NAMALWA (cell line): ENCODE measurements at regions not wholly inside any gene's neighbourhood (a gene's known extent, or its start where the extent isn't known, plus 50 kb on each side); places are given as distances from the start of the nearest gene placed in this dataset.
"Not testable (repeated sequence)": the region's sequence is repeated elsewhere in the genome, so short reads cannot be mapped to it uniquely, and the experiment has no call there.

Experiments
- DNase-seq: peaks from one replicate; pipeline ENCODE4 v3.0.0-alpha.2; 2015; ENCODE audit warnings: low spot score

DNA sequence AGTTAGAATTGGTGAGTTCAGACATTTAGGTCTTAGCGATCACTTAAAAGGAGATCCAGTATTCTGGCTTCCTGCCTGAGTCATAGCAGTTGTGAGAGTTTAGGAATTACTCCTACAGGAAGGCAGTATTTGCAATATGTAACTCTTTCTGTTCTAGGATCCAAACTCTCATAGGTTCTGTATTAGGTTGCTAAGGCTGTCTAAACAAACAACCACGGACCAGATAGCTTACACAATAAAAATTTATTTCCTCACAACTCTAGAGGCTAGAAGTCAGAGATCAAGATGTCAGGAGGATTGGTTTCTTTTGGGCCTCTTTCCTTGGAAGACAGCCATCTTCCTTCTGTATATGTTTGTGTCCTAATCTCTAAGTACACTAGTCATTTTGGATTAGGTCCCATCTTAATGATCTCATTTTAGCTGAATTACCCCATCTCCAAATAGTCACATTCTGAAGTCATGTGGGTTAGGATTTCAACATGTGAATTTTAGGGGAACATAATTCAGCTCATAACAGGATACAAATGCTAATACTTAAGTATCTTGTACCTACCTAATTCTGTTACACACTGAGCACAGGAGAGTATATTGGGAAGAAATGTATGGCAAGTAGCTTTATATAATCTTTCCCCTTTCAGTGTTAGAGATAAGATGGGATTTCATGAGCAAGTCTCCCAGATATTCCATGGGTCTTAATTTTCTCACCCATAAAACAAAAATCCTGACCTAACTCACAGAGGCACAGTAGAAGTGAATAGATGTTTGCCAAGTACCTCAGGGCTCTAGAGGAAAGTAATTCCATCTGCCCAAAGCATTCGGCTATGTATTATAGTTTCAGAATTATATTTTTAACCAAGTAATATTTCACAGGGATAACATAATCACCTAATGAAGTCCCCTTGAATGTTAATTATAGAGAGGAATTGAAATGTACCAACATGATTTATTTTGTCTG lies 144.4 kb downstream of the PTBP2 start:
- no peak for DNase-seq

DNA sequence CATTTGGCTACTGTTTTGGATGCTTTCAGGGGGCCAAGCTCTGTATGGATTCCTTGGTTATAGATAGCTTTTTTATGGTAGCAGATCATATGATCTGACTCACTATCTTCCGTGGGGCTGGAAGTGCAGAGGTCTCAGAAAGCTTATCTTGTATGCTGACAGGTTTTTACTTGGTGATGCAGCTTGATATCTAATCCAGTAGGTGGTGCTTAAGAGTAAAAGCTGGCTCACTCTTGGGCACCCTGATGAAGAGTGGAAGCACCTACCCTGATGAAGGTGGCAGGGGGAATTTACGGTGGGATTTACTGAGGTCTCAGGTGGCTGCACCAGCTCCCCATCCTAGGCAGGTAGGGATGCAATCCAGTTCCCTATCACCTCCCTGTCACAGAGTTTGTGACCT lies 151.2 kb downstream of the PTBP2 start:
- DNase-seq, result no peak

DNA sequence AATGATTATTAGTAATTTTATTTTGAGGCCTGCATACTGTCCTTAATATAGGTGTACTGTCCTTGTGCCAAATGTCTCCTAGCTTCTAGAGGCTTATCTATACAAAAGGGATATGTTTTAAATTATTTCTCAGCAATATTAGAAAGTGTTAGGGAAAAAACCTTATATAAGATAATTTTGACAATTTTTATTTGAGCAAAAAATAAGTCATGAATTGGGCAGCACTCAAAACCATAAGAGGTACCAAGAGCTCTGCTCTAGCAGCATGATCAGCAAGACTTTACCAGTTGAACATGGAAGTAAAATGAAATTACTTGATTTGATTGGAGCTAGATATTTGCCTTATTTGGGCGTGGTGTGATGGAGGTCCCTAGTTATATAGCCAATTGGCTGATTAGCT lies 157.1 kb downstream of the PTBP2 start:
- DNase-seq, result no peak

DNA sequence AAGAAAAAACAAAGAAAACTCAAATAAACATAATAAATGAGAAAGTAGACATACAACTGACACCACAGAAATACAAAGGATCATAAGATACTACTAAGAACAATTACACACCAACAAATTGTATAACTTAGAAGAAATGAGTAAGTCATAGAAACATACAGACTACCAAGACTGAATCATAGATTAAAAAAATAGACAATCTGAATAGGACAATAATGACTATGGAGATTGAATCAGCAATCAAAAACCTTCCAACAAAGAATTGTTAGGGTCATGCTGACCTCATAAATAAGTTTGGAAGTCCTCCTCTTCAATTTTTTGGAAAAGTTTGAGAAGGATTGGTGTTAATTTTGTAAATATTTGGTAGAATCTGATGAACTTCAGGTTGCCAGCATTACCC lies 159.0 kb downstream of the PTBP2 start:
- no peak for DNase-seq

DNA sequence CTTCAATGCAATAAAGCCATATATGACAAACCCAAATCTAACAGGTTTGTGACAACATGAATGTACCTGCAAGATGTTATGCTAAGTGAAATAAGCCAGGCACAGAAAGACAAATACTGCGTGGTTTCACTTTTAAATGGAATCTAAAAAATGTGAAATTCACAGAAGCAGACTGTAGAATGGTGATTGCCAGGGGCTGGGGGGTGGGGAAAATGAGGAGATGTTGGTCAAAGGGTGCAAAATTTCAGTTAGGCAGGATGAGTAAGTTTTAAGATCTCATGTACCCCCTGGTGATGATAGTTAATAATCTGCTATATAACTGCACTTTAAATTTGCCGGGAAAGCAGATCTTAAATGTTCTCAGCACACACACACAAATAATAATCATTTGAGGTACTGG lies 160.5 kb downstream of the PTBP2 start:
- no peak for DNase-seq

DNA sequence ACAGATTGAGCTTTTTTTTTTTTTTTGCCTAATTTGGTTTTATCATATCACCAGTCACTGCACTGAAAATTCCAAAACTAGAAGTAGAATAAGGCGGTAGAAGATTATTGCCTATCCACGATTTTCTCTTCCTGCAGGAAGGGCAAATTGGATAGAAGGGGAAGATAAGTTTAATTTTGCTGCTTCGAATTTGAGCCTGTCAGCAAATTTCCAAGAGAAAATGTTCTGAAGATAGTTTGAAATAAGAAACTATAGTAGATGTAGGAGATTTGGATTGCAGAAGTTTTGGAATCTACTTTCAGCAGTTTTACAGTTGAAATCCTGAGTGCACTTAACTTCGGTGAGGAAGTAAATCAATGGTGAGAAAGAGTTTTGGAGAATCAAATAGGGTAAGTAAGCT lies 164.9 kb downstream of the PTBP2 start:
- DNase-seq, result no peak

DNA sequence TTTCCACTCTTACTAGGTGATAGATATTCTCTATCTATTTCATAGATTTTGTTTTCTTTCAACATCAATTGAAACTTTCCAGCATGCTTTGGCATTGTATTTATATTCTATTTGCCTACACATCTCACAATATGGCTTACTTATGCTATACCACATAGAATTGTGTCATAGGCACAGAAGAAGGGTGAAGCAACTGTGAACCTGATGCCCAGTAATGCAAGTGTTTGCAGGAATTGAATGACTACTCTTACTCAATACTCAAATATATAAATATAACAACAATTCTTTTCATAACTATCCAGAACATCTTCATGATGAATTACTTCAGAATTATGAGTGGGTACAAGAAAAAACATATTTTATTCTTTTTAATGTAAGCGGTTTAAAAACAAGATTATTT lies 165.9 kb downstream of the PTBP2 start:
- DNase-seq, result no peak

DNA sequence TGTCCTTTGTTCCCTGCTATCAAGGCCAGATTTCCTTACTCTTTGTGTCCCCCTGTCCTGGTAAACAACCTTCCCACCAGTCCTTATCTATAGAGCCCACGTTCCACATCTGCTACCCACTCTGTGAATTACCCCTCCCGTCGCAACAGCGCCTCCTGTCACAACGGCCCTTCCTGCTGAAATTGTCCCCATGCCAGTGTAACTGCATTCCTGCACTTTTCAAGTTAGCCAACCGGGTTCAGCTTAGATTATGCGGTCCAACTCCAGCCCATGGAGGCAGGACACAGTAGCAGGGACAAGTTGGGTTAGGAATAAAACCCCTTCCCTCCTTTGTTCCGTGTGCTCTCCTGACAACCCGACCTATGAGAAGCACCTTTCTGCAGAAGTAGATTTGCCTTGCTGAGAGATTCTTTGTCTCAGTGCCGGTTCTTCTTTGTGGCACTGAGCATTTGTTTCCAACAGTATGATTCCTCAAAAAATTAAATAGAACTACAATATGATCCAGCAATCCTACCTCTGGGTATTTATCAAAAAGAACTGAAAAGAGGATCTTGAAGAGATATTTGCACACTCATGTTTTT lies 180.3 kb downstream of the PTBP2 start:
- DNase-seq, result no peak

DNA sequence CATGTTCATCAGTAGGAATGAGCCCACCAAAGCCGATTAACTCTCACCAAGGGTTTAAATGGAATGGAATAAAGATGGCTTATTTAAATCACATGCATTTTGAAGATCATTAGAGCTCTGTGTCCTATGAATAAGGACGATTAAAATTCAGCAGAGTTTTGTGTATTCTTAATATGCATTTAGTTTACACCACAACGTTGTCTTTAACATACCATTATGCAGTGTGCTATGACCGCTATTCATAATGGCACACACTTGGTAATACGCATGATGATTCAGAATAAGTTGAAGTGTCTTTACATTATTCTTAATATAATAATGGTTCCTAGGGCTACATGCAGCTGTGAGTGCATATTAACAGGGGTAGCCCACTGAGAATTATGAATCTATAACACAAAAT lies 190.7 kb downstream of the PTBP2 start:
- no peak for DNase-seq

DNA sequence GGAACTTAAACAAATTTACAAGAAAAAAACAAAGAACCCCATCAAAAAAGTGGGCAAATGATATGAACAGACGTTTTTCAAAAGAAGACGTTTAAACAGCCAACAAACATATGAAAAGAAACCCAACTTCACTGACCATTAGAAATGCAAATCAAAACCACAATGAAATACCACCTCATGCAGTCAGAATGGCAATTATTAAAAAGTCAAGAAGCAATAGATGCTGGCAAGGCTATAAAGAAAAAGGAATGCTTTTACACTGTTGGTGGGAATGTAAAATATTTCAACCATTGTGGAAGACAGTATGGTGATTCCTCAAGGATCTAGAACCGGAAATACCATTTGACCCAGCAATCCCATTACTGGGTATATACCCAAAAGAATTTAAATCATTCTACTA lies 194.1 kb downstream of the PTBP2 start:
- DNase-seq, result not testable (repeated sequence)

DNA sequence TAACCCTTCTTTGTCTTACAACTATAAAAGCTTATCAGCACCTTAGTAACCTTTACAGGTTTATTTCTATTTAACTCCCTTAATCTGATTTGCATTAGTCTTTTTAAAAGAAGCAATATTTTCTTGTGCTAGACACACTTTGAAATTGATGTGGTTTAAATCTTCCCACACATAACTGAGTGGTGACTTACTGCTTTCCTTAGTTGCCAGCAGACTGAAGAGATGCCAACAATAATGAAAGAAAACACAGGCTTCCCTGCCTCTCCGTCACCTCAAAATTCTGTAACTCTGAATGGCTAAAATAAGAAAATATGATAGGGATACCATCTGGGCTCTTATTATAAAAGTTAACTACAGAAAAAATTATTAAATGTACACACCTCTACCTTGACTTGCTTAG lies 196.8 kb downstream of the PTBP2 start:
- DNase-seq, result no peak

DNA sequence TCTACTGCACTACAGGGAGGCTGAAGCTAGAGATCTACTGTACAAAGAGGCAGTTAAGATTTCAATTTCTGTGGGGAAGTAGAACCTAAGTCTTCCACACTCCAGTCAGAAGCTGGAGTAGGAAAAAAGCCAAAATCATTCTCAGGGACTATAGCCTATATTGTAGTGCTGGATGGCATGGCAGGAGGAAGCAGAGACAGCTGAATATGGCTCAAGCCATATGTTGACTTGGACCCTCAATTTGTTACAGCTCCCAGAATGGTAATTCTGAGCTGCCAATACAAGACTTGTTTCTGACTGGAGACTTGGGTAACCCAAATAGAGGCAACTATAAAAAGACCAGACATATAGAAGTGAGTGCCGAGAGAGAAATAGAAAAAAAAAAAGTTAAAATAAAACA lies 200.6 kb downstream of the PTBP2 start:
- DNase-seq, result no peak

DNA sequence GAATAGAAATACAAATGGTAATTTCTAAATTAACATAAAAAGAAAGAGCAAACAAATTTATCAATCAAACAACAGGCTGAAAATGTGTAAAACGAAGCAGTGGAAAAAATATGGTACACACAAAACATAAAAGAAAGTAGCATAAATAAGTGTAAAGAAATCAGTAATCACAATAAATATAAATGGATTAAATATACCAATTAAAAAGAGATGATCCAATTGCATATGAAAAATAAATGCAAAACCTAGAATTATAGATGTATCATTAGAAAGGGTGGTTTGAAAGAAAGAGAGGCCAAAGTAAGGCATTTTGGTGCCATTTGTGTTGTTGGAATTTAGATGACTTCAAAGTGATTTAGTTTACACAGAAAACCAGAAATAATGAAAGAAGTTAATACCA lies 202.2 kb downstream of the PTBP2 start:
- DNase-seq, result no peak

DNA sequence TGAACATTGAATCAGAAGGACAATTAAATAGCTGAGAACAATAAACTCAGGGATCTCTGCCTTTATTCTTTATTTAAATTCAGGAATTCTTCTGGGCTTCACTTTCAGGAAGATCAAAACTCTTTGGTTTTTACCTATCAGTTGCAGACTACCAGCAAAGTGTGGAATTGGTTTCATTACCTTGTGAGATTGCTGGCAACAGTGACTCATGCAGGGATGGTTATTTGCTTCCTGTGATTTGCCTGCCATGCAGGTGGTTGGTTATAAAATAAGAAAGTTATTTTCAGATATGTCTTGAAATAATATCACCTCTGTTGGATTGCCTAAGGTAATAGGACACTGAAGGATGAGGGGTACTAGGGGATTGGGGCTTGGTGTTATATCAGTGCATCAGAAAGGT lies 204.6 kb downstream of the PTBP2 start:
- DNase-seq, result no peak

DNA sequence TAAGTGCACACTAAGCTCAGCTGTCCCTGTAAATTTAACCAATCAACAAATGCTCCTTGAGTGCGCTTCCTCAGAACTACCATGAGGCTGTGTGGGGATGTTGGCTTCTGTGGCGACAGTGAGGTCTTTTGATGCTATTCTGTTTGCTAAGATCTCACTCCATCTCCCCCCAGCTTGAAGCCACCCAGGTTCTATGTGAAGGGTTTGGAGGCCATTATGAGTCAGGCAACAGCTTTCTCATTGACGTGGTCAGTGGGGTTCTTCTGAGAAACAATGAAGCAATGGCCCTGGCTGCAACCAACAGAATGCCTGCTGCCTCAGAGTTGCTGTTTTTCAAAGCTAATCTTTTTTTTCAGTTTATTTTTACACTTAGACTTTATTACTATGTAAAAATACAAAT lies 205.5 kb downstream of the PTBP2 start:
- DNase-seq, result no peak

DNA sequence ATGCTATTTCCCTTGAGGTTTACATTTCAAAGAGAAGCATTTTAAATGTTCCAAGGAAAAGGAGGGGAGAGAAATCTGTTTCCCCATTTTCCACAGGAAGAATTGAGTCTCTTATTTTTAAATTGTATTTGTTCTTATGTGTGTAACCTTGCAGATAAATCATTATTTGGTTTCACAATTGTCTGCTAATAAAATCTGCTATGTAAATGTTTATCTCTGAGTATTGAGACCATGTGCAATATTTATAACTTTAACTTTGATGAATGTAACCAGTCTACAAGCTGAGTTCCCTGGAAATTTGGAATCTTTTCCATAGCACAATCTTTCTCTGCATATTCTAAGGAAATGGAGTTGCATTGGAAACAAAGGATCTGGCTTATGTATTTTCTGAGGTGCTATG lies 209.6 kb downstream of the PTBP2 start:
- DNase-seq, result no peak

DNA sequence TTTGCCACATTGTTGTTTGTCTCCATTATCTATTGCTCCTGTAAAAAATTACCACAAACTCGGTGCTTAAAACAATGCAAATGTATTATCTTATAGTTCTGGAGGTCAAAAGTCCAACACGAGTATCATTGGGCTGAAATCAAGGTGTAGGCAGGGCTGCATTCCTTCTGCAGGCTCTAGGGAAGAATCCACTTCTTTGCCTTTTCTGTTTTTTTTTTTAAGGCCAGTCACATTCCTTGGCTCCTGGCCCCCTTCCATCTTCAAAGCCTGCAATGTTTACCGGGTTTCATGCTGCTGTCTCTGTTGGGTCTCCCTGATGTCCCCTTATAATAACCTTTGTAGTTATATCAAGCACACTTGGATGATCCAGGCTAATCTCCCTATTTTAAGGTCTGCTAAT lies 212.7 kb downstream of the PTBP2 start:
- DNase-seq, result no peak

DNA sequence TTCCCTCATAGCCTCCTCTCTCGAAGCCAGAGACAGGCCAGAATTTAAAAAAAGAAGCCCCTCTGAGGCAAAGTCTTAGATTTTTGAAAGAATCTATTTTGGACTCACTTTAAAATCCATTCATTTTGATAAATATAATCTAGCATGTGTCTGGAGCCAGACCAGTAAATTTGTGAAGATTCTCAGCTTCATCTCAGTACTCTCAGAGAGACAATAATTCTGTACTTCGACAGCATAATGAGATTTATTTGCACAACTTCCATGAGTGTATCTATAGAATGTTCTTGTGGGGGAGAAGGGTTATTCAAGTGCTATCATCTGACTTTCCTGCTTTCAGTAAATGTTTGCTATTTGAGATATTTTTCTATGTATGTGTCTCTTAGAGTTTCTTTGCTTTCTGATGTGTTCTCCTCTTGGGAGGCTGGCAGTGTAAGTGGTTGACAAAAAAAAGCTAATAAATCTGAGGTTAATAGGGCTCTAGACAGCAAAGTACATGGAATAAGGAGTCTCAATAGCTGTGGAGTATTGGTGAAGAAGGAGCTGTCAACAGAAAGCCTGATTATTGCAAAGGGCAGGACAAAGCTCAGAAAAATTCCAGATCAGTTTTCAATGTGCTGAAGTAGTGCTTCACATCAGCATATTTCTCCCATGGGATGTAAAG lies 223.0 kb downstream of the PTBP2 start:
- no peak for DNase-seq

DNA sequence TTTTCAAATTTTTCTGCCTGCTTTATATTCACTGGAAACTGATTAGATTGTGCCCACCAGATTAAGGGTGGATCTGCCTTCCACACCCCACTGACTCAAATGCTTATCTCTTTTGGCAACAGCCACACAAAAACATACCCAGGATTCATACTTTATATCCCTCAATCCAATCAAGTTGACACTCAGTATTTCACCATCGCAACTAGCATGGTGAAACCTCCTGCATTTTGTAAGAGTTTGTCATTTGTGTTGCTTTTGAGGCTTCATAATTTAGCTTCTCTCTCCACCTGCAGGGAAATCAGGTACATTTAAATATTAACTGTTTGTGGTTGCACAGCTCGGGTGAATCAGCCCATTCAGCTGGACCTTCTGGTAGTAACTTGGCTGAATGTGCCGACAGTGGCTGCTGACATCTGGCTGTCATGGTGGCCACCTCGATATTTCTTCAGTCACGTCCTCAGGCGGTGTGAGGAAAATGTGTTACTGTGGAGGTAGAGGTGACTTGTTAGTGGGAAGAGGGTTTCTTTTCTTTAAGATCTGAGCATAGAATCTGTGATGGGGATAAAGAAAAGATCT lies 224.0 kb downstream of the PTBP2 start:
- no peak for DNase-seq

DNA sequence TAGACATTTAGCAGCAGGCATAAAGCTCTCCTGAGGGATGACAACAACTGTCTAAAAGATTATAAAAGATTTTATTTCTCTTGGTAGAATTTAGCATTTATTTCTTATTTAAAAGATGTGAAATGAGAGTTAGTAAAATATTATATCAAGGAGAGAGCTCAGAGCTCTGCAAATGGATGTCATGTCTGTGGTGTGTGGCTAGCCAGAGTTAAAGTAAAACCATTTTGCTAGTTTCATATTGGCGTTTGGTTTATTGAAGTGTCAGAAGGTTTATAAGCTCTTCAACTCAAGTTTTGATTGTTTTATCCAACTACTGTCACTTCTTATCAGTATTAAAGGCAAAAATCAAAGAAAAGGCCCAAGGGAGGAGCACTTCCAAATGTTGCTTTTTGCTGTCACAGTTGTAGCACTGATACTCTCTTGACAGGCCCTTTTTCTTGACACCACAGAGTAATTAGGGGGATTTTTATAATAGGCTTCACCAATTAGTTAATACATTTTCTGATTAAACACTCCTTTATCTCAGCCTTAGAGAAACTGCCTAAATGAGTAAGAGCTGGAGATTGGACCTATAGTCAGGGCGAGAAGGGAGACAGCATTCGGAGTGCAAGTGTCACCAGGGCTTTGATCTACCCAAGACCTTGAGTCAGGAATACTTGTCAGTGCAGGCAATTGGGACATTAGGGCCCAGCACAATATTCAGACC lies 233.9 kb downstream of the PTBP2 start:
- DNase-seq, result no peak

DNA sequence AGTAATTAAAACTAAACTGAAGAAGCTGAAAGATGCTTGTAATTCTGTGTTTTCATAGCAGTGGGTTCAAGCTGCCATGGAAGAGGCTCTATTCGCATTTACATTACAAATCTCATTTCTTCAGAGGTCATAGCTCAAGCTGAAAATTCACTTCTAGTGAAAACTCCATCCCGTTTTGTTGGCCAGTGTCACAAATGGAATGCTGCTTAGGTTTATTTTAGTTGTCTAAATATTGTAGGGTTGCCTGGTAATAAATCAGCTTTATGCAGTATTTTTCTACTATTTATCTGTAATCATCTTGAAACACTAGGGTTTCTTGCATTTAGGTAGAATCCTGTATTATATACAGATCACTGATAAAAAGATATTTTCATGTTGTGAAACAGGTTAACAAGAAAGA lies 240.6 kb downstream of the PTBP2 start:
- no peak for DNase-seq

DNA sequence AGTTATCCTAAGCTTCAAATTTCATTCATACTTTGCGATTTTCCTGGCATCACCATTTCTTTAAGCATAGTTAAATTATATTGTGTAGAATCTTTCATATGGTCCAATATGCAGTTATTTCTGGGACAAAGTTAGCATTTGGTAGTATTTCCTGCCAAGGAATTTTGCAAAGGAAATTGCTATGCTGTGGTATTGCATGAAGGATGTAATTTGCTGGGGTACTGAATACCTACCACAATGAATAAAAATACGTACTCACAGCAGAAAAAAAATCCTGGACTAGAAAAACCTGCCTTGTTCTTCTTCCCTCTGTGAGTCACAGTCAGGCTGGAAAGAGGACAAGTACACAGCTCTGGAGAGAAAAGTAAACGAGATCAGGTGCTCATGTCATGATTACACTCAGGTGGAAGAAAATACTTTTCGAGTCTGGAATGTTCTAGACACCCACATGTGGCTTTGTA lies 241.2 kb downstream of the PTBP2 start:
- DNase-seq, result no peak
